Suprapubic skin (tissue), 3 donors: ENCODE measurements at regions not wholly inside any gene's neighbourhood (a gene's known extent, or its start where the extent isn't known, plus 50 kb on each side); places are given as distances from the start of the nearest gene placed in this dataset.

ENCODE experiments used
- EP300 ChIP-seq: sonication (generic); formaldehyde crosslinking; IDR thresholded peaks from one replicate; pipeline ENCODE4 v1.6.1; 2017; ENCODE audit warnings: antibody characterized with exemption
- POLR2A ChIP-seq, 2 donors: fragments of 450-650 bp; IDR thresholded peaks; one replicate each; pipeline ENCODE4 v1.6.1; 2017; ENCODE audit warnings: antibody characterized with exemption in 2 of 2, mild to moderate bottlenecking in 2 of 2, moderate library complexity in 2 of 2
- TF ChIP-seq, protein P1 (sequence below), 2 donors: fragments of 200-600 bp in 1 of 2; fragments of 450-650 bp in 1 of 2; sonication (generic) in 1 of 2; IDR thresholded peaks; one replicate each; pipeline ENCODE4 v1.5.1; 2016 to 2019; ENCODE audit warnings: antibody characterized with exemption in 2 of 2, mild to moderate bottlenecking in 1 of 2, moderate library complexity in 1 of 2

DNA sequence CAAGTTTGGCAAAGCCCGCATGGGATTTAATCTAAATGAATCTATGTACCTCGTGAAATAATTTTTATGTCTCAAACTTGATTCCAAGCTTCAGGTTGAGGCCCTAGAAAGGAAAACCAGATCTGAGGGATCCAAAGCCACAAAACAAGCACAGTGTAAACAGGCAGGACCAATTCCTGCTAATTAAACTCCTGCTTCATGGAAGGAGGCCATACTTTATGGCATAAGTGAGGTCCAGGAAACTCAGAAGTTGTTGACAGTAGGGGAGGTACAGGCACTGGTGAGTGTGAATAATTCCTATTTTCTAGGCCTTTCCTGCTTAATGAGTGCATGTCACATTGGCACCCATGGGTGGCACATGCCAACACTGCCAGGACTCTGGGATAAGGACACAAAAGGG, 648.6 kb upstream of the SGCD start:
- TF ChIP-seq, protein P1, sequence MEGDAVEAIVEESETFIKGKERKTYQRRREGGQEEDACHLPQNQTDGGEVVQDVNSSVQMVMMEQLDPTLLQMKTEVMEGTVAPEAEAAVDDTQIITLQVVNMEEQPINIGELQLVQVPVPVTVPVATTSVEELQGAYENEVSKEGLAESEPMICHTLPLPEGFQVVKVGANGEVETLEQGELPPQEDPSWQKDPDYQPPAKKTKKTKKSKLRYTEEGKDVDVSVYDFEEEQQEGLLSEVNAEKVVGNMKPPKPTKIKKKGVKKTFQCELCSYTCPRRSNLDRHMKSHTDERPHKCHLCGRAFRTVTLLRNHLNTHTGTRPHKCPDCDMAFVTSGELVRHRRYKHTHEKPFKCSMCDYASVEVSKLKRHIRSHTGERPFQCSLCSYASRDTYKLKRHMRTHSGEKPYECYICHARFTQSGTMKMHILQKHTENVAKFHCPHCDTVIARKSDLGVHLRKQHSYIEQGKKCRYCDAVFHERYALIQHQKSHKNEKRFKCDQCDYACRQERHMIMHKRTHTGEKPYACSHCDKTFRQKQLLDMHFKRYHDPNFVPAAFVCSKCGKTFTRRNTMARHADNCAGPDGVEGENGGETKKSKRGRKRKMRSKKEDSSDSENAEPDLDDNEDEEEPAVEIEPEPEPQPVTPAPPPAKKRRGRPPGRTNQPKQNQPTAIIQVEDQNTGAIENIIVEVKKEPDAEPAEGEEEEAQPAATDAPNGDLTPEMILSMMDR (IDR thresholded peaks at IDR 0.05) = no peak
- TF ChIP-seq POLR2A (IDR thresholded peaks at IDR 0.05) (no peak), EP300 (no peak)
